ENCODE measurements at regions not wholly inside any gene's neighbourhood (a gene's known extent, or its start where the extent isn't known, plus 50 kb on each side); places are given as distances from the start of the nearest gene placed in this dataset.

DNA sequence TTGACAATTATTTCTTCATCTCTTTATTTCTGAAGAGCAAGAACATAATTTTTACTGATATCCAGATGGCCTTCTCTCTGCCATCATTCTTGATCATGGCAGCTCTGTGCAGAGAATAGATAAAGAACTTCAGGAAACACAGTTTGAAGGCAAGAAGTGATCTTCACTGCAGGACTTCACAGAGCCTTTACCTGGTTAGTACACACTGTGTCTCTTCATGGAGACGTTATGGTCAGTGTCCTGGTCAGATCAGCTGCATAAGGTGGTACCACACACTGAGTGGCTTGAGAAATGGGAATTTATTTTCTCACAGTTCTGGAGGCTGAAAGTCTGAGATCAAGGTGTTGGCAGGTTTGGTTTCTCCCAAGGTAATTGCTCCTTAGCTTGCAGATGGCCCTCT, 129.5 kb downstream of the UTP18 start:
- Histone ChIP-seq H3K27ac (no peak overlapping the region), H3K4me1 (ENCODE audit: control insufficient read depth in 1 of 2, insufficient read depth in 1 of 2, low read depth in 1 of 2, low read length in 1 of 2) (no peaks in the 10 kb centered on the region), H3K27me3 (peaks cover 38% of the 10 kb centered on the region), H3K4me3 (ENCODE audit: low read depth in 1 of 2, low read length in 1 of 2) (no peak overlapping the region), H3K9me3 (no peaks in the 10 kb centered on the region), H3K36me3 (no peaks in the 10 kb centered on the region)
- no peak for TF ChIP-seq CTCF (IDR thresholded peaks at IDR 0.05)

GRCh38 chr17:51391982-51392654, 131.8 kb downstream of the UTP18 start:
- H3K27ac ChIP-seq = no peak overlapping the region
- H3K27me3 ChIP-seq = peaks cover 37% of the 10 kb centered on the region
- H3K36me3 ChIP-seq = no peaks in the 10 kb centered on the region
- no peaks in the 10 kb centered on the region for H3K4me1 ChIP-seq (ENCODE audit: control insufficient read depth in 1 of 2, insufficient read depth in 1 of 2, low read depth in 1 of 2, low read length in 1 of 2)
- H3K9me3 ChIP-seq = no peaks in the 10 kb centered on the region
- H3K4me3 ChIP-seq (ENCODE audit: low read depth in 1 of 2, low read length in 1 of 2) = no peak overlapping the region
- no peak for TF ChIP-seq CTCF (IDR thresholded peaks at IDR 0.05)

GRCh38 chr17:51395621-51396020, 135.3 kb downstream of the UTP18 start:
- Histone ChIP-seq H3K27me3 (peaks cover 16% of the 10 kb centered on the region), H3K9me3 (no peaks in the 10 kb centered on the region), H3K27ac (no peak overlapping the region), H3K4me1 (ENCODE audit: control insufficient read depth in 1 of 2, insufficient read depth in 1 of 2, low read depth in 1 of 2, low read length in 1 of 2) (no peaks in the 10 kb centered on the region), H3K4me3 (ENCODE audit: low read depth in 1 of 2, low read length in 1 of 2) (no peak overlapping the region), H3K36me3 (no peaks in the 10 kb centered on the region)
- no peak for TF ChIP-seq CTCF (IDR thresholded peaks at IDR 0.05)

- Histone ChIP-seq H3K9me3 (no peaks in the 10 kb centered on the region), H3K27me3 (peaks cover 9% of the 10 kb centered on the region), H3K4me1 (ENCODE audit: control insufficient read depth in 1 of 2, insufficient read depth in 1 of 2, low read depth in 1 of 2, low read length in 1 of 2) (no peaks in the 10 kb centered on the region), H3K27ac (no peak overlapping the region), H3K4me3 (ENCODE audit: low read depth in 1 of 2, low read length in 1 of 2) (no peak overlapping the region), H3K36me3 (no peaks in the 10 kb centered on the region)
- TF ChIP-seq CTCF (IDR thresholded peaks at IDR 0.05) = no peak
These were observed 137.2 kb downstream of the UTP18 start for GRCh38 chr17:51397361-51398127.

DNA sequence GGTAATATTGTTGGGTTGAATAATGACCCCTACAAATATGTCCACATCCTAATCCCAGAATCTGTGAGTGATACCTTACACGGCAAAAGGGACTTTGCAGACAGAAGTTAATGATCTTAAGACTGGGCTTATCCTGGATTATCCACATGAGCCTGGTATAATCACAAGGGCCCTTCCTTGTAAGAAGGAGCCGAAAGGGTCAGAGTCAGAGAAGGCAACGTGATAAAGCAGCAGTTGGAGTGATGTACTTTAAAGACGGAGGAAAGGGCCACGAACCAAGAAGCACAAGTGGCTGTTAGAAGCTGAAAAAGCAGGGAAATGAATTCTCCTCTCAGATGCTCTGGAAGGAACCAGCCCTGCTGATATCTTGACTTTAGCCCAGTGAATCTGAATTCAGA, 137.8 kb downstream of the UTP18 start:
- H3K27me3 ChIP-seq = peaks cover 9% of the 10 kb centered on the region
- no peaks in the 10 kb centered on the region for H3K9me3 ChIP-seq
- no peaks in the 10 kb centered on the region for H3K36me3 ChIP-seq
- TF ChIP-seq CTCF (IDR thresholded peaks at IDR 0.05) = no peak
- H3K4me1 ChIP-seq (ENCODE audit: control insufficient read depth in 1 of 2, insufficient read depth in 1 of 2, low read depth in 1 of 2, low read length in 1 of 2) = no peaks in the 10 kb centered on the region
- H3K27ac ChIP-seq = no peak overlapping the region
- H3K4me3 ChIP-seq (ENCODE audit: low read depth in 1 of 2, low read length in 1 of 2) = no peak overlapping the region
